ENCODE measurements at regions not wholly inside any gene's neighbourhood (a gene's known extent, or its start where the extent isn't known, plus 50 kb on each side); places are given as distances from the start of the nearest gene placed in this dataset.

DNA sequence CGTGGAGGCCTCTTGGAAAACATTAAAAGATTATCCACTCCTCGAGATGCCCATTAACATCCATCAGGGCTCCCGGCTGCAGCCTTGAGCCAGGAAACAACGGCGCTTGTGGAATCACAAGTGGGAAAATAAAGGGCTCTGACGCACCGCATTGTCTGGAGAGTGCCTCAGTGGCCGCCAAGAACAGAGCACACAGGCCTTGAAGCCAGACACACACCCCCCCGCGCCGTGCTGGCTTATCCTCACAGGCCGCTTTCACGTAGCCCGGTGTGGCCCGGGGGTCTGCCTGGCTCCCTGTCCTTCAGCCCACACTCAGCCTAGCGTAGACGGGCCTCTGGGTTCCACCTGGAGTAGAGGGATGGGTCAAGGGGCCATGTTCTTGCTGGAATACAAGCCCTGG, 1020.5 kb downstream of the BRD1 start:
- WGBS, 2 experiments (ENCODE audit: extremely low coverage in 2 of 2, insufficient read length in 1 of 2) = no CpG with 5 or more reads among the region's 17 CpGs
- ChIA-PET CTCF (no interaction called here), POLR2A (ENCODE audit: unreplicated experiment) (no interaction called here)
- no peak for TF ChIP-seq RFX5 (IDR thresholded peaks at IDR 0.05; ENCODE audit: low read depth, low read length)
- TF ChIP-seq NFE2L2 (IDR thresholded peaks at IDR 0.05; ENCODE audit: low read depth, low read length) = no peak
- no peak overlapping the region for H2BK120ac ChIP-seq (ENCODE audit: low read depth, low read length)
- no peak overlapping the region for H3K56ac ChIP-seq (ENCODE audit: extremely low read depth, insufficient read depth, low read length)
- H3K4me1 ChIP-seq (ENCODE audit: control insufficient read depth, insufficient read depth, low read length) = no peaks in the 10 kb centered on the region
- H3K9me3 ChIP-seq (ENCODE audit: control insufficient read depth, insufficient read depth, low read length) = peaks cover 51% of the 10 kb centered on the region
- no peak overlapping the region for H3K27ac ChIP-seq (ENCODE audit: insufficient read depth, low read length)
- no peaks in the 10 kb centered on the region for H3K79me1 ChIP-seq (ENCODE audit: low read depth in 1 of 2, low read length in 2 of 2)
- no peak overlapping the region for H3K4me2 ChIP-seq (ENCODE audit: low read depth, low read length)
- no peak for ATAC-seq (ENCODE audit: low read depth)
- H2AFZ ChIP-seq (replicated peaks; ENCODE audit: low read length, poor library complexity) = no peak overlapping the region
- H3K27me3 ChIP-seq (ENCODE audit: control insufficient read depth, insufficient read depth, low read length) = no peaks in the 10 kb centered on the region
- H3K36me3 ChIP-seq (ENCODE audit: control insufficient read depth, insufficient read depth, low read length) = no peaks in the 10 kb centered on the region
- H3K9ac ChIP-seq (ENCODE audit: low read depth, low read length) = no peak overlapping the region
- in situ Hi-C loops (cut with MboI; ENCODE audit: low sequenced_read_pairs) = no loop called here
- H4K8ac ChIP-seq (ENCODE audit: low read depth in 2 of 2, low read length in 2 of 2) = no peak overlapping the region
- dilution Hi-C loops (cut with HindIII; ENCODE audit: low sequenced_read_pairs, unreplicated experiment) = no loop called here
- no peak overlapping the region for H2BK15ac ChIP-seq (ENCODE audit: low read depth, low read length)
- no peak overlapping the region for H3K4me3 ChIP-seq (ENCODE audit: insufficient read depth, low read depth, low read length)
- H2AK5ac ChIP-seq (ENCODE audit: low read depth, low read length) = no peak overlapping the region
- H2BK5ac ChIP-seq (ENCODE audit: low read depth, low read length, poor library complexity, severe bottlenecking) = no peak overlapping the region
- H2AK9ac ChIP-seq (replicated peaks; ENCODE audit: low read depth, low read length, poor library complexity) = no peak overlapping the region
- no TSS peak for BruUV-seq (replicated peaks)
- H3K4ac ChIP-seq (ENCODE audit: low read depth, low read length) = no peak overlapping the region
- H4K91ac ChIP-seq (ENCODE audit: insufficient read depth, low read depth, low read length) = no peak overlapping the region
- intact Hi-C loops (cut with micrococcal nuclease) = no loop called here
- no peaks in the 10 kb centered on the region for H4K20me1 ChIP-seq (ENCODE audit: insufficient read depth, low read length)
- H4K5ac ChIP-seq (ENCODE audit: low read depth, low read length) = no peak overlapping the region
- no peak overlapping the region for H3K18ac ChIP-seq (ENCODE audit: low read depth, low read length)
- DNase-seq = no peak
- no peak overlapping the region for H3K14ac ChIP-seq (replicated peaks; ENCODE audit: low read depth, low read length)
- no peak overlapping the region for H3K23ac ChIP-seq (ENCODE audit: low read depth, low read length)
- H3K9me1 ChIP-seq (ENCODE audit: insufficient read depth, low read length) = no peaks in the 10 kb centered on the region
- H2BK20ac ChIP-seq (ENCODE audit: low read depth, low read length) = no peak overlapping the region

All from IMR-90 (cell line).